H4 (cell line): ENCODE measurements at regions not wholly inside any gene's neighbourhood (a gene's known extent, or its start where the extent isn't known, plus 50 kb on each side); places are given as distances from the start of the nearest gene placed in this dataset.
"Not testable (repeated sequence)": the region's sequence is repeated elsewhere in the genome, so short reads cannot be mapped to it uniquely, and the experiment has no call there.

Source experiments
- DNase-seq: peaks from one replicate; pipeline ENCODE4 v3.0.0-alpha.2; 2015; ENCODE audit warnings: low spot score

DNA sequence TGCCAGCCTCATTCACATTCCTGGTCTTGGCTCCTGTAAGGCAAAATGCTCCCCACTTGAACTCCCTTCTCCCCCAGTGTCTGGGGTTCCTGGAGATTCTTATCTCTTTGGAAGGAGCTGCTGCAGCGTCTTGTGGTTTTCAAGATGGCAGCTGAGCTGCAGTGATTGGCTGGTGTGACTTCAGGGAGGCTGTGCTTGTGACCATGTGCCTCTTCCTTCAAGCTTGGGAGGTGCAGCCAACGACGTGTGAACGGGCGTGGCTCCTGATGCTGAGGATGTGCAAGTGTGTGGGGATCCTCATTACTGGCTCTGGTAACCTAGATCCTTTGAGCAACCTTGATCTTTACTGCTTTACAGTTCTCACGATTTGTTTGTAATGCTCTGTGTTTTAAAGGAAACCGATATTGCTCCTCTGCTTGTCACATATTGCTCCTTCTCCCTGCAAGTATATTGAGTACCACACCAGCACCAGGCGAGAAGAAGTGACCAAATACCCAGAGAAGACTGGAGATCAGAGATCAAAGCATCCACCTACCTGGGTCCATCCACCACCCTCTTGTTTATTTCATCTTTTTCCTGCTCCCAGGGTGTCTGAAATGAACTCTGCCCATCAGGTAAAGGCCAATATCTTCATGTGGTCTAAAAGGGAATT, 208.5 kb downstream of the FGF9 start:
- DNase-seq, result no peak

DNA sequence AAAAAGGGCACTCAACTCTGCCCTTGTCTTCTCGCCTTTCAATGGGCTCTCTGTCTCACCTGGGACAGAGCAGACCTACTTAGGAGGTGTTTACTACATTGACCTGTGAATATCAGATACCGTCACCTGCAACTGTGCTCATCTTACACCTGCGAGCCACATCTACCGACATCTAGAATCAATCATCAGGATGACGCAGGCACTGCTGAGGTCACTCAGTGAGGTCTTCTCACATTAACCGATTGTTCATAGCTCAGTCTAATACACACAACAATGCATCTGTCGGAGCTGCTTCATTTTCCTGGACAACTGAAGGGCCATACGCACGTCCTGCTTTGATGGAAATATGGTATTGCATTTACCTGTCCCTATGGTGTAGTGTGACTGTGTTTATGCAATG, 211.9 kb downstream of the FGF9 start:
- DNase-seq, result no peak

- DNase-seq, result no peak
These were observed 212.8 kb downstream of the FGF9 start for GRCh38 chr13:21883713-21884112.

DNA sequence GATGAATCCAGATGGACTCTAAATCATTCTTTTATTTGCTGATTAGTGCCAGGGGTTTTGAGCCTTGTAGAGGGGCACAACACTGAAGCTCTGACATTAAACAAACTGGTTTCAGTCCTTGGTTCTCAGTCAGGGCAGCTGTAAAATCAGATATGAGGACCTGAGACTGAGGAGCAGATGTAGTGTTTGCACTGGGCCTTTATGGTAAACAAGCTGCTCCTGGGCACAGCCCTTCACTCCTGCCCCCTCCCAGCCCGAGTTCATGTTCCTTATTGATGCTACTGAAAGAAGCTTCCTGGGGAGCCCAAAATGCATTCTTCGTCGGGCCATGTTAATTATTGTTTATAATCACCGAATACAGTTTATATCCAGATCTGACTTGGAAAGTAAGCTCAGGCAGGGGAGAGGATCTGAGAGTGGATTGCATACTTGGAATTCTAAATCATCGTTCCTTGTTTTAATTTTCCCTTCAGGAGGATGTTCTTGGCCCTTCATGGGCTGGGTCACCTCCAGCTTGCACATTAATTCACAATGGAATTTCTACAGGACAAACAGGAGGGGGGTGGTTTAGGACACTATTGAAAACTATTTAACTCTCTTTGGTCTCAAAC, 213.5 kb downstream of the FGF9 start:
- DNase-seq, result no peak

GRCh38 chr13:21884965-21885567, 214.2 kb downstream of the FGF9 start:
- no peak for DNase-seq

DNA sequence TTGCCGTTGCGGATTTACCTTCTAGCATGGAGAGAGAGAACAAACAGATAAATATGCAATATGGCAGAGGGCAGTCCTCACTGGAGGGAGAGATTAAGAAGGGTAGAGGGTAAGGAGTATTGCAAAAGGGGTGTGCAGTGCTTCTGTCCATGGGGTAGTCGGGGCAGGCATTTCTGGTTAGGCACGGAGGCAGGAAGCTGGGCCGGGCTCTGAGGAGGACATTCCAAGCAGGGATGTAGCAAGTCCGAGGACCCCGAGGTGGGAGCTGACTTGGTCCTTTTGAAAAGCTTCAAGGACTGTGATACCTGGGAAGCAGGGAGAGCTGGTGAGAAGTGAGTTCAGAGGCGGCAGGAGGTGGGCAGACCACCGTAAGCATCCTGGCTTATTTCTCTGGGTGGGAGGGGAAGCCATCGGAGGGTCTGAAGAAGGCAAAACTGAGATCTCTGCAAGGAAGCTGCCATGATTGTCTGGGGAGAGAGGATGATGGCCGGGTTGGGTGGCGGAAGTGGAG, 214.9 kb downstream of the FGF9 start:
- no peak for DNase-seq

- no peak for DNase-seq
These were observed 218.8 kb downstream of the FGF9 start for GRCh38 chr13:21889651-21890050.

- DNase-seq, result not testable (repeated sequence)
These were observed 219.3 kb downstream of the FGF9 start for GRCh38 chr13:21890220-21890619.

- DNase-seq, result no peak
These were observed 223.2 kb downstream of the FGF9 start for GRCh38 chr13:21894091-21894490.

DNA sequence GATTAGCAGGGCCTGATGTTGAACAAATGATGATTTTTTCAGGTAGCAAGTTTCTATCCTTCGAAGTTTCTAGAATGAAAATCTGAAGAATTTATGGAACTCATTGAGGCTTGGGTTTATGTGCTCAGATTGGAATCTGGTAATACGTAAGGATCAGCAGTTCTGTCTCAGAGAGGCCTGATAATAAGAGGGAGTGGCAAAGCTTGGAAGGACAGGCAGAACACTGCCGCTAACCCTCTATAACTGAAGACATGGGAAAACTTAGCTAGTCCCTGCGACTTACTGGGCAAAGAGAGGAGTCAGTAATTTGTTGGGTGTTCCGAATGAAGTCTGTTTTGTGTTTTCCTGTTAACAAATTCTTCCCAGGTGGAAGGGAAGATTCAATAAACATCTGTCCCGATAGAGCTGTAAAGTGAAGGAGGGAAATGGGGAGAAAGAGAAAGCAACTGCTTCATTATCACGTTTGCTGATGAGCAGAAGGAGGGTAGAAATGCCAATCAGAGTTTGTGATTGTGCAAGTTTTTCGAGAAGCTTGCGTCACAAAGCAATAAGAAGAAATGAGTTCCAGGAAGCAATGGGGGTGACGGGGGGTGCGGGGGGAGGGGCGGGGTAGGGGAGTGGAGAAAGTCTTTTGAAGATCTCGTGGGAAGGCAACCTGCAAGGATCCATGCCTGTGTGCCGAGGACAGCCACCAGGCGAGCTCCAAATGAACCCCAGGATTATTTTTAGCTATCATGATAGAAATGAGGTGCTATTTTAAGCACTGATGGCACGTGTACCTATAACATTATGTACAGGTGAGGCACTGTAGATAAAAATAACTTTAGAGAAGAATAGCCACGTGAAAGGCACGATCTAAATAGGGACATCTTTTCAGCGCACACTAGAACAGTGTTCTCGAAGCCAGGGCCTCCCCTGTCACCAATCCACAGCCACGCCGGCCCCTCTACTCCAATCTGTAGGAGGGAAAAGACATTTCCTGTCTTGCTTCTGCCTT, 224.1 kb downstream of the FGF9 start:
- DNase-seq, result no peak

DNA sequence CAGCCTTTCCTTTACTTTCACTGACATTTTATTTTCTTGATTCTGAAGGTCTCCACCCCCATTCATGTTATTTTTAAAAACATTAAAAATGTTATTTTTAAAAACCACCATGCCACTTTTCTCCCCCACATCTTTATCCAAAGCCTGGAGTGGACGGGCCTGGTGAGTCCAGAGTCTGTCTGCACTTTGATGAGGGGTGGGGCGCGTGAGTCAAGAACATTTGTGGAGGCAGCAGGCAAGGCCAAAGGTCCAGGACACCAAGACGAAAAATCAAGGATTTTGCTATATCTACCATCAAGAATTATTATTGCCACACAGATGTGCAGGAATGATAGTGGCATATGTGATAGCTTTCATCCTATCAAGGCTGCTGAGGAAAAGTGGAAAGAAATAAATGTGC, 224.9 kb downstream of the FGF9 start:
- DNase-seq, result no peak

DNA sequence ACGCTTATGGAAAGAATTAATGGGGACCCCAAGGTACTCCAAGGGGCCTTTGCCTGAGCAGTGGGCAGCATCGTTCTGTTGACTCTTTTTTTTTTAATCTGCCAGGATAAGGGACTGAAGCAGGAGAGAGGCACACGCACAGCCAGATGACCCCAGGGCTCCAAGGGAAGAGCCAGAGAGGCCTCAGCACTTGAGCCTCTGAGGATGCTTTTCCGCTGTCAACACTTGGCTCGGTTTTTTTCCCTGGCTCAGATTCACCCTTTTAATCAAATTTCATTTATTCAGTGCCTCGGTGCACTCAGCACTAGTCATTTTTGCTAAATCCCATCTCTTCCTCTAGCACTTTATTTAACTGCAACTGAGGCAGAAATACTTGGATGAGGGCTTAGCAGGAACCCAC, 226.3 kb downstream of the FGF9 start:
- DNase-seq, result no peak

DNA sequence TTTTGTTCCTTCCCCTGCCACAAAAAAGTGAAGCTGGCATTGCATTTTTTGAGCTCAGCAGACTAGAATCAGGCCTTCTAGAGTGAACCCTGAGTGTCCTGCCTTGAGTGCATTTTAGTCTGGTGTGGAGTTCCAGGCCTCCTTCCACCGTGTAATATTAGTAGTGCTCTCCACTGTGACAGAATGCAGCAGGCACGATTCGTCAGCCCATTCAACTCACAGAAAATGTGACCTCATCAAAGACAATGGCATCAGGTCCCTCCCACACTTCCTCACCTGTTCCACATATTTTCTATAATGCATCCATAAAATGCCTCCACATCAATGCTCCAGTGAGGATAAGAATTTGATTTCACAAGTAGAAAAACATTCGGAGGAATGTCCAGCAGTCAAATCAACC, 227.6 kb downstream of the FGF9 start:
- DNase-seq, result no peak

DNA sequence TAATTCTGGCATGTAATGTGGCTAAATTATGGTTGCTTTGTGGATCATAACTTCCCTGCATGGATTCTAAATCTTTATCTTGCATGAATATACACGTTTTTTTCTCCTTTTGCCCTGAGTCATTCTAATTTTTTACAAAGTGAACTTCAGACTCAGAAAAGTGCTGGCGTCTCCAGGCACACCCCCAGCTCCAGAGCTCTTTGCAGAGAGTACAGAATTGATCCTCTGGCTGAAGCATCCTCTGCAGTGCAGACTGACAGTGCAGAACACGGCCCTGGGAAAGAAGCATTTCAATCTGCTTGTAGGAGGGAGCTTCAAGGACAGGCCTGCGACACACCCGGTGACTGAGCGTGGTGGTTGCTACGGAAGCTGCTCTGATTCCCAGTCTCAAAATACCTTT, 228.1 kb downstream of the FGF9 start:
- no peak for DNase-seq

GRCh38 chr13:21901336-21901735, 230.5 kb downstream of the FGF9 start:
- no peak for DNase-seq

GRCh38 chr13:21901811-21902708, 231.2 kb downstream of the FGF9 start:
- no peak for DNase-seq

- no peak for DNase-seq
These were observed 231.8 kb downstream of the FGF9 start for GRCh38 chr13:21902709-21903098.

DNA sequence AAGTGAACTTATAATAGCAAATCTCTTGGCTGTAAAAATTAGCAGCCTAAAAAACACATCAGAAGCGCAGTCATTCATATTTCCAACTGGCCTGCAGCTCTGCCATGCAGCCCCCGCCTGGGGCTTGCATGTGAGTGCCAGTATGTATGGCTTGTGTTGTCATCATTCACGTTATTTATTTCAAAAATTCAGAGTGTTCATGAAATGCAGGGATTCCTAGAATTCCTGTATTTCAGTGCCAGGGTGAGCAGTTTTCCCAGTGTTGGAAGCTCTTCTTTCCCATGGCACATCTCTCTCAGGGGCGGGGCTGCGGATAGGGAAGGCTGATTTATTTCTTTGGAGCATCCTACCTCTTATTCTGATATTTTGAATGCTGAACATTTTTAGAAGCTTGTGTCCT, 234.6 kb downstream of the FGF9 start:
- DNase-seq, result no peak

GRCh38 chr13:21909331-21909730, 238.5 kb downstream of the FGF9 start:
- DNase-seq, result no peak

- DNase-seq, result no peak
These were observed 239.7 kb downstream of the FGF9 start for GRCh38 chr13:21910546-21910945.
